HG03558 (cell line): ENCODE measurements at regions not wholly inside any gene's neighbourhood (a gene's known extent, or its start where the extent isn't known, plus 50 kb on each side); places are given as distances from the start of the nearest gene placed in this dataset.

Experiments used
- ATAC-seq: cut with Tn5 transposase; IDR thresholded peaks from one replicate; pipeline ENCODE4 v1.9.1; 2021; ENCODE audit warnings: moderate number of reproducible peaks; ENCODE audit not compliant: unreplicated experiment; ENCODE audit errors: extremely low read depth

DNA sequence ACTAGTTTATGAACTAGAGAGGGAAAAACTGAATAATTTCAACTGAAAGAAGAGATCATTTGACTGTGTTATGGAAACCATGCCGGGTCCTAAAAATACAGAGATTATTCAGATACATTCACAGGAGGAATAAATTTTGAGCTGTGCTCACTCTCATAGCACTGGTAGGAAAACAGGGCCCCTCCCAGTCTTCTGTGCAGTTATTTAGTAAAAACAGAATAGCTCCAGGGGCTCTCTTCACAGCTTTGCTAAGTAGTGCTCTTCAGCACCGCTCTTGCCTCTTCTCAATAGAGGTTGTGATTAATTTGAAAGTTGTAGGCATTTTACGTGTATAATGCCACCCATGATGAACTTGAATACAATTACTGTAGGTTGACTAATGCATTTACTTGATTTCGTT is 435.9 kb upstream of the PDE3A start:
- no peak for ATAC-seq

GRCh38 chr12:19933924-19934323 is 434.4 kb upstream of the PDE3A start:
- ATAC-seq, result no peak

GRCh38 chr12:19937161-19937560 is 431.2 kb upstream of the PDE3A start:
- no peak for ATAC-seq

DNA sequence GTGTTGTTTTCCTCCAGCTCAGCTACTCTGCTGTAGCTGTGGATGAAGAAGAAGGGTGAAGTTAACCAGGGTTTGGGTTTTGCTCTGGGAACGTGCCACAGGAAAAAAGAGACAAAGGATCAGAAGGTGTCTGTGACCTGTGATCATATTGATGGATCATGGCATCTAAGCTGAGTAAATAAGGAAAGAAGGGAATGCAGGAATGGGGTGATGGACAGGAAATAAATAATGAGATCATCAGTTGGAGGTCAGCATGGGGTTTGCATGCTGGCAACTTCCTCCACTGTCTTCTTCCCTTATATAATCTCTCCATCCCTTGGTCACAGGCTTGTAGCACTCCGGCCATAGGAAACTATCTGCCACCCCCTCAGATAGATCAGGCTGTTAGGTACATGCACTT is 430.3 kb upstream of the PDE3A start:
- ATAC-seq, result no peak

- no peak for ATAC-seq
Measured at GRCh38 chr12:19938491-19938890, 429.8 kb upstream of the PDE3A start.

DNA sequence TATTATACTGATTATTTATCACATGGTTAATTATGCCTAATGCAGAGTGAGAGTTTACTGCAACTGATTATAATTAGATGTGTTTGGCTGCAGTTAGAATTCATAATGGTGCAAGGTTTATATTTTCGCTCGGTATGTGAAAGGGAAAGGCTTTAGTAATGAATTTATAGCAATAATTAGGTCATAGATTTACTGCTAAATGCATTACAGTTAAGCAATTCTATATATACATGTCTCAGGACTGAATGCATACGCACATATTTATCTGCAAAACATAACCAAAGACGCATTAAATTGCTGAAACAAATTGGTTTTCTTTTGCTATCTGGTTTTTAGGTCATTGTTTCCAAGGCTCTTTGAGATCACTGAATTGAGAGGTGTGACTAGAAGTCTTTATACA is 428.1 kb upstream of the PDE3A start:
- no peak for ATAC-seq

DNA sequence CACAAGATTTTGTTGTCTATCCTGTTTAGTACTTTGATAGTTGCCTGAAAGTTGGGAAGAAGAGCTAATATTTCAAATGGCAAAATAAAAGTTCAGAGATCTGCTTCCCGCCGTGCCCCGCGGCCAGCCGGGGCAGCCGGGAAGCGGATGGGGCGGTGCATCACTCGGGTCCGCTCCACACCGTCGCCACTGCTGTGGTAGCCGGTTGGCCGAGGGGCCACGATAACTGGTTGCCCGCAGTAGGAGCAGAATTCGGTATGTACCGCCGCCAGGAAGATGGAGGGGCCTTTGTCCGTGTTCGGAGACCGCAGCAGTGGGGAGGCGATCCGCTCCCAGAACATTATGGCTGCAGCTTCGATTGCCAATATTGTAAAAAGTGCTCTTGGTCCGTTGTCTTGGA is 427.2 kb upstream of the PDE3A start:
- no peak for ATAC-seq

DNA sequence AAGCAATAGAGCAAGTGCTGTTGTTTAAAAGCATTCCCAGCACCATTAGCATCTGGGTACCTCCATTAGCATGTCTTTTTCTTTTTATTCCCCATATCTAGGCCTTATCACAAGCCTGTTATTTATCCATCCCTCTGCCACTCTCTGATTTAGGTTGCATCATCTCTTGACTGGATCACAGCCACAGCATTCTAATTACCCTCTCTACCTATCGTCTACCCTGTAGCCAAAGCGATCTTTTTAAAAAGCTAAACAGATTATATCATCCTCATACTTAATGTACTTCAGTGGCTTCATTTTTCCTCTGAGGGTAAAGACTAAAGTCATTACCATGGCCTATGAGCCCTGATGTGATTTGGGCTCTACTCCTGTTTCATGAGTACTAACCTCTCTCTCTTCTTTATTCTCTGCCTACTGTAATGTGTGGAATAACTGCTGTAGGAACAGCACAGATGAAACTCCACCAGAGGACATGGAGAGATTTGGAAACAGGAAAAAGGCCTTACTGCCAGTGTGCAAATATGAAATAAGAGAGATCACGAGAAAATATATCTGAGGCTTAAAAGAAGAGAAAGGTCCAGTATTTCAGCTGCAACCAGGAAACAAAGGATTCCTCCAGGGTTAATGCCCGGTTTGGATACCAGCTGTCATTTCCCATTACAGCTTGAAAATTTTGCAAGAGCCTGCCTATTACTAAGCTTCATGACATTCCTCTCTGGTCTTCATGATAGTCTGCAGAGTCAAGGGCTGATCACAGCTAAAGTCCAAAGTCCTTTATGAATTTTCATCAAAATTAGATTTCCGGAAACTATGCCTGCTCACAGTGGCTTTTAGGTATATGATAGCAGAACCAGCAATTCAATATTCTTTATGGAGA is 422.5 kb upstream of the PDE3A start:
- no peak for ATAC-seq

- no peak for ATAC-seq
Measured at GRCh38 chr12:19946550-19946949, 421.8 kb upstream of the PDE3A start.

GRCh38 chr12:19947344-19947743 is 421.0 kb upstream of the PDE3A start:
- ATAC-seq, result no peak

DNA sequence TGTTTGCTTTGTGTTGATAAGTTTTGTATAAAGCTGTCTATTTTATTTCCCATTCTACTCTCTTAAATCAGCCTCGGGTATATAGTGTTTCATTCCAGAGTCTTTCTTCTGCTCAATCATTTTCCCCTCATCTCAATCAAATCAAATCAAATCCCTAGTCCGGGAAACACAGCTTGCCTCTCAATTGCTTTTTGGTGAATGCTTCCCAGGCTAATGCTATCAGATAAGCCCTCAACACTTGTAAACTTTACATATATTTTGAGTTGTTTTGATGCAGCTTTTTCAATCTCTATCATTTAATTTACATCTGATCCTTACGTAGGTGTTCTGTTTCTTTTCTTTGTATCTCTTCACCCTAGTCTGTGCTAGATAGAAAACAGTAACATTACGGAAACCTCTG is 416.7 kb upstream of the PDE3A start:
- no peak for ATAC-seq

DNA sequence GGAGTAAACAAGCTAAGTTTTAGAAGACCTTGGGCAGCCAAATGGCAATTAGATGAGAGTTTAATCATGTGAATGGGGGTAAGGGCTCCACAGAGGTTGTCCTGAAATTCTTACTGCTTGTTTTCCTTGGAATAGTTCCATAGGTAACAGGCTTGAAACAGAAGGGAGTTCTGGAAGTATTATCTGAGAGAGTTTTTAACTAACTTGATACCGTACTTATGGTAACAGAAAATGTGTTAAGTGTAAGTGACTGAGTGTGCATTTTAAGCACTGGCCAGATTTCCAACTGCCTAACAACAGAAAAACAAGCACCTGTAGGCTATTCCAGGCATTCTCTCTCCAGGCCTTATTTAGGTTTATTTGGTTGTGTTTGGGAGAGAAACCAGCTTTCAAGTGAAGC is 414.6 kb upstream of the PDE3A start:
- ATAC-seq, result no peak

GRCh38 chr12:19954163-19954562 is 414.2 kb upstream of the PDE3A start:
- no peak for ATAC-seq

- ATAC-seq, result no peak
Measured at GRCh38 chr12:19957308-19958125, 410.8 kb upstream of the PDE3A start.

- no peak for ATAC-seq
Measured at GRCh38 chr12:19958389-19958788, 409.9 kb upstream of the PDE3A start.

DNA sequence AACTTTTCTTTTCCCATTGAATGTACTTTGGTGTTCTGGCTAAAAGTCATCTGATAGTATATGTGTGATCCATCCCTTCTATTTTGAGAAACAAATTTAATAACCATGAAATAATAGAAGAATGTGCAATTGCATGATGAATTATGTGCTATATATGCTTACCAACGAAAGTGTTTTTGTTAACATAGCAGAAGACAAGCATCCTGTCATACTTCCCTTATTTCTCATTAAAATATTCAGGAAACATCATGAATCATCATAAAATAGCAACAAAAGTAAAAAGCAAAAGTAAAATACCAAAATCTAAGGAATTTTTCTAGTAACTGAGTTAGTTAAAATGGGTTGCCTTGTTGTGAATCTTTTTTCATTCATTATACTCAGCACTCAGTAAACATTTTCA is 409.0 kb upstream of the PDE3A start:
- ATAC-seq, result no peak

DNA sequence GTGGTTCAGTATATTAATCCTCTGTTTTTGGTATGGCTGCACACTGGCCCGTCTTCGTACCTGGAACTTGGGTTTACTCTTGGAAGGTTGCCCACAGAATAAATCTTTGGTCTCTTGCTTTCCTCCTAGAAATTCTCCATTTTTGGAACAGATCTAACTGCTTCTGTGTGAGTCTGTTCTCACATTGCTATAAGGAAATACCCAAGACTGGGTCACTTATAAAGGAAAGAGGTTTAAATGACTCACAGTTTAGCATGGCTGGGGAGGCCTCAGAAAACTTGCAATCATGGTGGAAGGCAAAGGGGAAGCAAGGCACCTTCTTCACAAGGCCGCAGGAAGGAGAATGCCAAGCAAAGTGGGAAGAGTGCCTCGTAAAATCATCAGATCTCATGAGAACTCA is 407.8 kb upstream of the PDE3A start:
- ATAC-seq, result no peak

DNA sequence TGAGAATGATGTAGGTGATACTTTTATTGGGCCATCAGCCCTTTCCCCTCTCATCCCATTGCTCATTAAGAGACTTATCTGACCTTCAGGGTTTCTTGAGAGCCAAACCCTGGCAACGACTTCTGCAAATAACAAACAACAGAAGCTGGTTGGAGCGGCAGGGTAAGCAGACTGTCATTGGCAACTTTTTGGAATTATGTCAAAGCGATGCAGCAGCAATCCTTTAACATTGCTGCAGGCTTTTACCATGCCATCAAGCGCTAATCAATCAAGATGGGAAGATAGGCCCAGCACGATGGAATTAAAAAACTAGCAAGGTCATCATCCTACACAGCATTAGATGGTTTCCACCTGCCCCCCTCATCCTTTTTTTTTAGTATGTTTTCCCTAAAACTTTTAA is 406.1 kb upstream of the PDE3A start:
- no peak for ATAC-seq

DNA sequence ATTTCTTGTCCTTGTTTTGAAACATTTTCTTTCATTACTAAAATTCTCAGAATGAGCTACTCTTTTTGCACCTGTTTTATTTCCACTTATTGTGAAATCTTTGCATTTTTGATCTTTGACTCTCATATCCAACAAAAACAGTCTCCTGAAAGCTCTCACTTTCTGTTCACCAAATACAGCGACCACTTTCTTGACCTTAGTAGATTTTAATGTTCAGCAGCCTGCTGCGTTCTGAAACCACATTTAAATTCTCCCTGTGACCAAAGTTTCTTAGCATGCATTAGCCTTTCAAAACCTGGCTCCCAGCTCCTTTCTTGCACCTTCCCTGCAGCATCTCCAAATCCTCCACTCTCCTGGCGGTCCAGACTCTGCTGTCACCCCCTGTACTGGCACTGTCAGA is 404.4 kb upstream of the PDE3A start:
- no peak for ATAC-seq

GRCh38 chr12:19964549-19964948 is 403.8 kb upstream of the PDE3A start:
- ATAC-seq, result no peak

DNA sequence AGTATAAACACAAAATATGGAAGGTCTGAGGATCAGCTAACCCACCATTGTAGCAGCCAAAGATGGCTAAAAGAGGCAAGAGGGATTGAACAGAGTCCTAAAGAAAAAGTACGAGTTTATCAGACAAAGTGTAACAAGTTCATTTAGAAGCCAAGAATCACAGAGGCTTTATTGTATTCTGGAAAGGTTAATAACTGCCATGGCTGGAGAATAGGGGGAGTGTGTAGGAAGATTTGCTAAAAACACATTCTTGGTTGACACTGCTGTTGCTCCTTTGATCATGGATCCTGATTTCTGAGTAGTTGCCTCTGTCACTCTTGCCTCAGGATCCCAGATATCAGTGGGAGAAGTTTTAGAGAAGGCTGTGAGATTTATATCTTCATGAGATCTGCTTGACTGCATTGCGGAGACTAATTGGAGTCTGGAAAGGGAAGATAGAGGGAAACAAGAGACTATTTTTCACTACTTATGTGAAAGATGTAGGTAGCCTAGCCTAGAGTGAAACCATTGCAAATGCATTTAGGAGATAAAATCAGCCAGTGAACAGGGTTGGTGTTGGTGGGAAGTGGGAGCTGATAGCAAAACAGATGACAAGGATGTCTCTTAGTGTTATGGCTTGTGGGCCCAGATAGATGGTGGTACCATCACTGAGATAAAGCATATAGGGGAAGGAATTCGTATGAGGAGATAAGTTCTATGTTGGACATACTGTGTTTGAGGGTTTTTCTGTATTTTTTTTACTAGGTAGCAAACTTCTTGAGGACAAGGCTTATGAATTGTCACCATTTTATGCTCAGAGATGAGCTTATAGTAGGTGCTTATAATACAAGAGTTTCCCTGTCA is 402.9 kb upstream of the PDE3A start:
- no peak for ATAC-seq
